BJ (cell line): ENCODE measurements at regions not wholly inside any gene's neighbourhood (a gene's known extent, or its start where the extent isn't known, plus 50 kb on each side); places are given as distances from the start of the nearest gene placed in this dataset.
"Not testable (repeated sequence)": the region's sequence is repeated elsewhere in the genome, so short reads cannot be mapped to it uniquely, and the experiment has no call there.

Experiments used
- CTCF ChIA-PET: fragments of 350-600 bp; formaldehyde crosslinking; extraction: SDS; loops from one replicate; lab custom pipeline; 2021; ENCODE audit warnings: antibody characterized with exemption, inconsistent platforms; lab: Yijun Ruan, JAX
- POLR2A ChIA-PET: fragments of 300-600 bp; sonication (Branson Sonifier 250); formaldehyde crosslinking; extraction: SDS; loops from one replicate; lab custom pipeline; 2021; ENCODE audit warnings: antibody characterized with exemption; lab: Charles Lee
- DNase-seq: peaks from one replicate; pipeline ENCODE4 v3.0.0-alpha.2; 2011; ENCODE audit warnings: low read depth
- H3K27me3 ChIP-seq: 2 replicates; pipeline ENCODE4 v1.6.0; 2011; ENCODE audit warnings: low read length; ENCODE audit not compliant: control insufficient read depth, insufficient read depth
- H3K36me3 ChIP-seq: 2 replicates; pipeline ENCODE4 v1.5.1; 2011; ENCODE audit warnings: low read length; ENCODE audit not compliant: control insufficient read depth, insufficient read depth
- H3K4me3 ChIP-seq: 2 replicates; pipeline ENCODE4 v1.5.1; 2011; ENCODE audit warnings: low read depth, mild to moderate bottlenecking, control low read depth, low read length
- TF ChIP-seq, protein P1 (sequence below): IDR thresholded peaks from 2 replicates; pipeline ENCODE4 v1.5.1; 2011; ENCODE audit warnings: low read depth, mild to moderate bottlenecking, control low read depth, inconsistent platforms, low read length, moderate library complexity; ENCODE audit not compliant: insufficient read depth

DNA sequence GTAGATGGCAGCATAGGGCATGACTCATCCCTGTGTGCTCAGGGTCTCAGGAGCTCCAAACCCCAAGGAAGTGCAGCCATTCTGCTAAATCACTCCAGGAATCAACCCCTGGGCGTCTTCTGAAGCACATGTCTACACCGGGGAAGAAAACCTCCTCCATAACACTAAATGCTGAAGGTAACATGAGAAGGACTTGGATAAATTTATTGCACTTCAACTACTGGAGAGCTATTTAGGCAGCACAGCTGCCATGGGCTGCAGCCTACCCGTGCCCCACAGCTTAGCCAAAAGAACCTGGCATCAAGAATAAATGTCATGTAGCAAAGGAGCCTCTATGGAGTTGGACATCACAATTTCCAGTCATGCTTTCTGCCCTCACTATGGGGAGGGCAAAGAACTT is 141.7 kb downstream of the GPCPD1 start:
- TF ChIP-seq, protein P1, sequence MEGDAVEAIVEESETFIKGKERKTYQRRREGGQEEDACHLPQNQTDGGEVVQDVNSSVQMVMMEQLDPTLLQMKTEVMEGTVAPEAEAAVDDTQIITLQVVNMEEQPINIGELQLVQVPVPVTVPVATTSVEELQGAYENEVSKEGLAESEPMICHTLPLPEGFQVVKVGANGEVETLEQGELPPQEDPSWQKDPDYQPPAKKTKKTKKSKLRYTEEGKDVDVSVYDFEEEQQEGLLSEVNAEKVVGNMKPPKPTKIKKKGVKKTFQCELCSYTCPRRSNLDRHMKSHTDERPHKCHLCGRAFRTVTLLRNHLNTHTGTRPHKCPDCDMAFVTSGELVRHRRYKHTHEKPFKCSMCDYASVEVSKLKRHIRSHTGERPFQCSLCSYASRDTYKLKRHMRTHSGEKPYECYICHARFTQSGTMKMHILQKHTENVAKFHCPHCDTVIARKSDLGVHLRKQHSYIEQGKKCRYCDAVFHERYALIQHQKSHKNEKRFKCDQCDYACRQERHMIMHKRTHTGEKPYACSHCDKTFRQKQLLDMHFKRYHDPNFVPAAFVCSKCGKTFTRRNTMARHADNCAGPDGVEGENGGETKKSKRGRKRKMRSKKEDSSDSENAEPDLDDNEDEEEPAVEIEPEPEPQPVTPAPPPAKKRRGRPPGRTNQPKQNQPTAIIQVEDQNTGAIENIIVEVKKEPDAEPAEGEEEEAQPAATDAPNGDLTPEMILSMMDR = no peak
- Histone ChIP-seq H3K27me3 (no peaks in the 10 kb centered on the region), H3K36me3 (no peaks in the 10 kb centered on the region), H3K4me3 (no peak overlapping the region)
- POLR2A ChIA-PET = no interaction called here
- DNase-seq = no peak
- CTCF ChIA-PET = interaction anchor here (1.6 kb wide), 1 partner anchor 20 kb away, joined by 7 read pairs; no protein-coding TSS in a partner anchor

DNA sequence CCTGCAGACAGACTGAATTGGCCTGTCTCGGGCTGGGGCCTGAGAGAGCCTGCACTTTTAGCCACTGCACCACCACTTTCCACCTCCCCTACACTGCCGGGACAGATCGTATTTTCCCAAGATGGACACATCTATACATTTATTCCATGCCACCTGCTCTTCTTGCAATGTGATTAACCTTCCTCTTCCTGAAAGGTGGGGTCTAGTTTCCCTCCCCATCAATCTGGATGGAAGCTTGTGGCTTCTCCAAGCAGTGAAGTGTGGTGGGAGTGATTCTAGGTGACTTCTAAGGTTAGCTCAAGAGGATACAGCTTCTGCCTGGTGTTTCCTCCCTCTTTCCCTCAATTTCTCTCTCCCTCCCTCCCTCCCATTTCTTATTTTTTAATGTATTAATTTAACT is 143.7 kb downstream of the GPCPD1 start:
- CTCF ChIA-PET = interaction anchor here (2.8 kb wide), 1 partner anchor 18 kb away, joined by 14 read pairs; no protein-coding TSS in a partner anchor
- Histone ChIP-seq H3K4me3 (no peak overlapping the region), H3K36me3 (no peaks in the 10 kb centered on the region), H3K27me3 (no peaks in the 10 kb centered on the region)
- POLR2A ChIA-PET = no interaction called here
- DNase-seq = no peak
- TF ChIP-seq, protein P1 = no peak

DNA sequence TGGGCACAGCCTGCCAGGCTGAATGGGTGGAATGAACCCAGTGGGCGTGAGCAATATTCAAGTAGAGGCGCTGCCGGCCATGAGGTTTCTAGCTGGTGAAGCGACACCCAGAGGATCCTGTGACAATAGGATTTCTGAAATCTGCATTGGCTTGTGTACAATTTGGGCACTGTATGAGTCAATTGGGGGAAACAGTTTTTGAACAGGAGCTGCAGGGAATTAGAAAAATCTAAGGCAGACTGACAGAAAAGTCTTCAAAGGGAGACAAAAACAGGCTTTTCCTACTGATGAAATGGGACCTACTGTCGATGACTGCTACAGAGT is 145.2 kb downstream of the GPCPD1 start:
- no peaks in the 10 kb centered on the region for H3K27me3 ChIP-seq
- H3K36me3 ChIP-seq = no peaks in the 10 kb centered on the region
- TF ChIP-seq, protein P1 = no peak
- ChIA-PET POLR2A (no interaction called here), CTCF (interaction anchor here (1.2 to 2.8 kb wide), 2 partner anchors 17 to 260 kb away, joined by 3 to 14 read pairs; no protein-coding TSS in a partner anchor)
- H3K4me3 ChIP-seq = no peak overlapping the region
- no peak for DNase-seq

DNA sequence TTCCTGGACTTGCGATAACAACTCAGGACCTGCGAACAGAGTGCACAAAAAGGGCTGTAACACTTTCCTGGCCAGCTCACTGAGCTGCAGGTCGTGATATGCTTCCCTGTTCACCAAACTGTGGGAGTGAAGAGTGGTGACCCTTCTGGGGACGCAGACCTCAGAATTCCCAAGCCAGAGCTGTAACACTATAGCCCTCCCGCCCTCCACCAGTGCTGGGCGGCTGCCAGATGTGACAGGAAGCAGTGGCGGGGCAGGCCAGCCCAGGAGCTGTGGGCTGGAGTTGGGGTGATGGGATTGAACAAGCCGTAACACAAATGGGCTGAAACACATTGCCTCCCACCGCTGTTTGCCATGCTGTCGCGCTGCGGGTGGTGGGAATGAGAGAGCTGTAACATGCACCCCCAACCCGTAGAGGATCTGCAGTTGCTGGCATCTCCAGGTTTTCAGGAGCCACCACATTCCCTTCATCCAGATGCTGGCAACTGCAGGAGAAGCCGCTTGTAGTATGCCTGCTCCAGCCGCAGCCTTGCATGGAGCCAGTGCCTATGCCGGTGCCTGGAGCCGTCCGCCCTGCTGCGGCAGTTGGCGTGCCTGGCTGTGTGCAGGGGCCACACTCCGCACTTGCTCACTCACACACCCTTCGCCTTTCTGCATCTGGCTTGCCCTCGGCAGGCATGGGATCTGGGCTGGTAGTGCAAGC is 145.8 kb downstream of the GPCPD1 start:
- TF ChIP-seq, protein P1 = no peak
- ChIA-PET POLR2A (no interaction called here), CTCF (interaction anchor here (2.8 kb wide), 1 partner anchor 16 kb away, joined by 14 read pairs; no protein-coding TSS in a partner anchor)
- no peak overlapping the region for H3K4me3 ChIP-seq
- H3K27me3 ChIP-seq = no peaks in the 10 kb centered on the region
- H3K36me3 ChIP-seq = no peaks in the 10 kb centered on the region
- no peak for DNase-seq

DNA sequence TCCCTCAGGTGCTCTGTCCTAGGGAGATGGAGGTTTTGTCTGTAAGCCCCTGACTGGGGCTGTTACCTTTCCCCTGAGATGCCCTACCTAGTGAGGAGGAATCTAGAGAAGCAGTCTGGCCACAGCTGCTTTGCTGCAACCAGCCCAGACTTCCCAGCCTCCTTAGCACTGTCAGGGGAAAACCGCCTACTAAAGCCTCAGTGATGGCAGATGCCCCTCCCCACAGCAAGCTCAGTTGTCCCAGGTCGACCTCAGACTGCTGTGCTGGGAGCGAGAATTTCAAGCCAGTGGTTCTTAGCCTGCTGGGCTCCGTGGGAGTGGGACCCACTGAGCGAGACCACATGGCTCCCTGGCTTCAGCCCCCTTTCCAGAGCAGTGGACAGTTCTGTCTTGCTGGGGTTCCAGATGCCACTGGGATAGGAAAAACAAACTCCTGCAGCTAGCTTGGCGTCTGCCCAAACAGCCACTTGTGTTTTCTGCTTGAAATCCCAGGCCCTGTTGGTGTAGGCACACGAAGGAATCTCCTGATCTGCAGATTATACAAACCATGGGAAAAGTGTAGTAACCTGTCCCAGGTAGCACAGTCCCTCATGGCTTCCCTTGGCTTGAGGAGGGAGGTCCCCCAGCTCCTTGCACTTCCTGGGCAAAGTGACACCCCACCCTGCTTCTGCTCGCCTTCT is 146.4 kb upstream of the PROKR2 start:
- Histone ChIP-seq H3K36me3 (no peaks in the 10 kb centered on the region), H3K4me3 (no peak overlapping the region), H3K27me3 (no peaks in the 10 kb centered on the region)
- no peak for DNase-seq
- ChIA-PET POLR2A (no interaction called here), CTCF (interaction anchor here (1.2 kb wide), 1 partner anchor 15 kb away, joined by 3 read pairs; no protein-coding TSS in a partner anchor)
- TF ChIP-seq, protein P1 = no peak

DNA sequence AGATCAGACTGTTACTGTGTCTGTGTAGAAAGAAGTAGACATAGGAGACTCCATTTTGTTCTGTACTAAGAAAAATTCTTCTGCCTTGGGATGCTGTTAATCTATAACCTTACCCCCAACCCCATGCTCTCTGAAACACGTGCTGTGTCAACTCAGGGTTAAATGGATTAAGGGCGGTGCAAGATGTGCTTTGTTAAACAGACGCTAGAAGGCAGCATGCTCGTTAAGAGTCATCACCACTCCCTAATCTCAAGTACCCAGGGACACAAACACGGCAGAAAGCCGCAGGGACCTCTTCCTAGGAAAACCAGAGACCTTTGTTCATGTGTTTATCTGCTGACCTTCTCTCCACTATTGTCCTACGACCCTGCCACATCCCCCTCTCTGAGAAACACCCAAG is 137.0 kb upstream of the PROKR2 start:
- POLR2A ChIA-PET = not testable (repeated sequence)

DNA sequence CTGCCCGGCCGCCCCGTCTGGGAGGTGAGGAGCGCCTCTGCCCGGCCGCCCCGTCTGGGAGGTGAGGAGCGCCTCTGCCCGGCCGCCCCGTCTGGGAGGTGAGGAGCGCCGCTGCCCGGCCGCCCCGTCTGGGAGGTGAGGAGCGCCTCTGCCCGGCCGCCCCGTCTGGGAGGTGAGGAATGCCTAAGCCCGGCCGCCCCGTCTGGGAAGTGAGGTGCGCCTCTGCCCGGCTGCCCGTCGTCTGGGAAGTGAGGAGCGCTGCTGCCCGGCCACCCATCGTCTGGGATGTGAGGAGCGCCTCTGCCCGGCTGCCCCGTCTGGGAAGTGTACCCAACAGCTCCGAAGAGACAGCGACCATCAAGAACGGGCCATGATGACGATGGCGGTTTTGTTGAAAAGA is 136.6 kb upstream of the PROKR2 start:
- DNase-seq, H3K4me3 ChIP-seq, CTCF ChIA-PET, H3K27me3 ChIP-seq, H3K36me3 ChIP-seq, POLR2A ChIA-PET: not testable (repeated sequence)

More for the DNA sequence above, 137.0 kb upstream of the PROKR2 start:
- DNase-seq, CTCF ChIA-PET, H3K4me3 ChIP-seq, H3K36me3 ChIP-seq, H3K27me3 ChIP-seq: not testable (repeated sequence)

DNA sequence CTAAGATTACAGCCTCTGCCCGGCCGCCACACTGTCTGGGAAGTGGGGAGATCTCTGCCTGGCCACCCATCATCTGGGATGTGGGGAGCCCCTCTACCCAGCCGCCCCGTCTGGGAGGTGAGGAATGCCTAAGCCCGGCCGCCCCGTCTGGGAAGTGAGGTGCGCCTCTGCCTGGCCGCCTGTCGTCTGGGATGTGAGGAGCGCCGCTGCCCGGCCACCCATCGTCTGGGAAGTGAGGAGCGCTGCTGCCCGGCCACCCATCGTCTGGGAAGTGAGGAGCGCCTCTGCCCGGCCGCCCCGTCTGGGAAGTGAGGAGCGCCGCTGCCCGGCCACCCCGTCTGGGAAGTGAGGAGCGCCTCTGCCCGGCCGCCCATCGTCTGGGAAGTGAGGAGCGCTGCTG is 135.9 kb upstream of the PROKR2 start:
- H3K36me3 ChIP-seq, H3K4me3 ChIP-seq, CTCF ChIA-PET, DNase-seq, POLR2A ChIA-PET, H3K27me3 ChIP-seq: not testable (repeated sequence)
